GM23338 (cell line): ENCODE measurements at regions not wholly inside any gene's neighbourhood (a gene's known extent, or its start where the extent isn't known, plus 50 kb on each side); places are given as distances from the start of the nearest gene placed in this dataset.

Source experiments
- CREB1 ChIP-seq: fragments of 250-450 bp; sonication (Bioruptor Pico); IDR thresholded peaks from 2 replicates; pipeline ENCODE4 v1.5.0; 2020; ENCODE audit warnings: low read depth, mild to moderate bottlenecking, moderate library complexity
- ETS1 ChIP-seq: IDR thresholded peaks from 2 replicates; pipeline ENCODE4 v1.6.1; 2016; ENCODE audit warnings: antibody characterized with exemption
- EZH2 ChIP-seq: fragments of 200-600 bp; sonication (generic); IDR thresholded peaks from one replicate; pipeline ENCODE4 v1.8.0; 2017; ENCODE audit warnings: antibody characterized with exemption, mild to moderate bottlenecking, low read depth; ENCODE audit not compliant: unreplicated experiment
- EZH2phosphoT487 ChIP-seq: fragments of 200-600 bp; sonication (generic); IDR thresholded peaks from one replicate; pipeline ENCODE4 v1.8.1; 2018; ENCODE audit warnings: antibody characterized with exemption; ENCODE audit not compliant: unreplicated experiment
- JUNB ChIP-seq: IDR thresholded peaks from one replicate; pipeline ENCODE4 v1.6.1; 2016; ENCODE audit warnings: antibody characterized with exemption; ENCODE audit not compliant: unreplicated experiment
- NANOG ChIP-seq: IDR thresholded peaks from 2 replicates; pipeline ENCODE4 v1.6.1; 2016; ENCODE audit warnings: antibody characterized with exemption, borderline replicate concordance
- POLR2AphosphoS5 ChIP-seq: IDR thresholded peaks from 2 replicates; pipeline ENCODE4 v1.6.1; 2016; ENCODE audit warnings: antibody characterized with exemption, low read depth
- STAT1 ChIP-seq: IDR thresholded peaks from one replicate; pipeline ENCODE4 v1.6.1; 2016; ENCODE audit warnings: antibody characterized with exemption; ENCODE audit not compliant: unreplicated experiment
- ZNF114 ChIP-seq: fragments of 250-450 bp; sonication (Bioruptor Pico); IDR thresholded peaks from 2 replicates; pipeline ENCODE4 v1.5.0; 2020; ENCODE audit warnings: mild to moderate bottlenecking, moderate library complexity
- ZNF331 ChIP-seq: fragments of 250-450 bp; sonication (Bioruptor Pico); IDR thresholded peaks from 2 replicates; pipeline ENCODE4 v1.5.0; 2020; ENCODE audit warnings: low read depth, mild to moderate bottlenecking, moderate library complexity
- TF ChIP-seq, protein P1 (sequence below): fragments of 250-450 bp; sonication (Bioruptor Pico); IDR thresholded peaks from 2 replicates; pipeline ENCODE4 v1.5.0; 2020; ENCODE audit warnings: mild to moderate bottlenecking, moderate library complexity
- TF ChIP-seq, protein P2 (sequence below), 2 experiments: fragments of 200-600 bp in 1 of 2; sonication (generic) in 1 of 2; conservative IDR thresholded peaks; 2 replicates each; pipeline versions ENCODE4 v1.5.1 to v1.6.1; 2016 to 2017; ENCODE audit warnings: antibody characterized with exemption in 2 of 2, low read depth in 2 of 2, mild to moderate bottlenecking in 2 of 2, moderate library complexity in 1 of 2

GRCh38 chr11:76271068-76271467, 64.8 kb upstream of the WNT11 start (continued):
- TF ChIP-seq, protein P1, sequence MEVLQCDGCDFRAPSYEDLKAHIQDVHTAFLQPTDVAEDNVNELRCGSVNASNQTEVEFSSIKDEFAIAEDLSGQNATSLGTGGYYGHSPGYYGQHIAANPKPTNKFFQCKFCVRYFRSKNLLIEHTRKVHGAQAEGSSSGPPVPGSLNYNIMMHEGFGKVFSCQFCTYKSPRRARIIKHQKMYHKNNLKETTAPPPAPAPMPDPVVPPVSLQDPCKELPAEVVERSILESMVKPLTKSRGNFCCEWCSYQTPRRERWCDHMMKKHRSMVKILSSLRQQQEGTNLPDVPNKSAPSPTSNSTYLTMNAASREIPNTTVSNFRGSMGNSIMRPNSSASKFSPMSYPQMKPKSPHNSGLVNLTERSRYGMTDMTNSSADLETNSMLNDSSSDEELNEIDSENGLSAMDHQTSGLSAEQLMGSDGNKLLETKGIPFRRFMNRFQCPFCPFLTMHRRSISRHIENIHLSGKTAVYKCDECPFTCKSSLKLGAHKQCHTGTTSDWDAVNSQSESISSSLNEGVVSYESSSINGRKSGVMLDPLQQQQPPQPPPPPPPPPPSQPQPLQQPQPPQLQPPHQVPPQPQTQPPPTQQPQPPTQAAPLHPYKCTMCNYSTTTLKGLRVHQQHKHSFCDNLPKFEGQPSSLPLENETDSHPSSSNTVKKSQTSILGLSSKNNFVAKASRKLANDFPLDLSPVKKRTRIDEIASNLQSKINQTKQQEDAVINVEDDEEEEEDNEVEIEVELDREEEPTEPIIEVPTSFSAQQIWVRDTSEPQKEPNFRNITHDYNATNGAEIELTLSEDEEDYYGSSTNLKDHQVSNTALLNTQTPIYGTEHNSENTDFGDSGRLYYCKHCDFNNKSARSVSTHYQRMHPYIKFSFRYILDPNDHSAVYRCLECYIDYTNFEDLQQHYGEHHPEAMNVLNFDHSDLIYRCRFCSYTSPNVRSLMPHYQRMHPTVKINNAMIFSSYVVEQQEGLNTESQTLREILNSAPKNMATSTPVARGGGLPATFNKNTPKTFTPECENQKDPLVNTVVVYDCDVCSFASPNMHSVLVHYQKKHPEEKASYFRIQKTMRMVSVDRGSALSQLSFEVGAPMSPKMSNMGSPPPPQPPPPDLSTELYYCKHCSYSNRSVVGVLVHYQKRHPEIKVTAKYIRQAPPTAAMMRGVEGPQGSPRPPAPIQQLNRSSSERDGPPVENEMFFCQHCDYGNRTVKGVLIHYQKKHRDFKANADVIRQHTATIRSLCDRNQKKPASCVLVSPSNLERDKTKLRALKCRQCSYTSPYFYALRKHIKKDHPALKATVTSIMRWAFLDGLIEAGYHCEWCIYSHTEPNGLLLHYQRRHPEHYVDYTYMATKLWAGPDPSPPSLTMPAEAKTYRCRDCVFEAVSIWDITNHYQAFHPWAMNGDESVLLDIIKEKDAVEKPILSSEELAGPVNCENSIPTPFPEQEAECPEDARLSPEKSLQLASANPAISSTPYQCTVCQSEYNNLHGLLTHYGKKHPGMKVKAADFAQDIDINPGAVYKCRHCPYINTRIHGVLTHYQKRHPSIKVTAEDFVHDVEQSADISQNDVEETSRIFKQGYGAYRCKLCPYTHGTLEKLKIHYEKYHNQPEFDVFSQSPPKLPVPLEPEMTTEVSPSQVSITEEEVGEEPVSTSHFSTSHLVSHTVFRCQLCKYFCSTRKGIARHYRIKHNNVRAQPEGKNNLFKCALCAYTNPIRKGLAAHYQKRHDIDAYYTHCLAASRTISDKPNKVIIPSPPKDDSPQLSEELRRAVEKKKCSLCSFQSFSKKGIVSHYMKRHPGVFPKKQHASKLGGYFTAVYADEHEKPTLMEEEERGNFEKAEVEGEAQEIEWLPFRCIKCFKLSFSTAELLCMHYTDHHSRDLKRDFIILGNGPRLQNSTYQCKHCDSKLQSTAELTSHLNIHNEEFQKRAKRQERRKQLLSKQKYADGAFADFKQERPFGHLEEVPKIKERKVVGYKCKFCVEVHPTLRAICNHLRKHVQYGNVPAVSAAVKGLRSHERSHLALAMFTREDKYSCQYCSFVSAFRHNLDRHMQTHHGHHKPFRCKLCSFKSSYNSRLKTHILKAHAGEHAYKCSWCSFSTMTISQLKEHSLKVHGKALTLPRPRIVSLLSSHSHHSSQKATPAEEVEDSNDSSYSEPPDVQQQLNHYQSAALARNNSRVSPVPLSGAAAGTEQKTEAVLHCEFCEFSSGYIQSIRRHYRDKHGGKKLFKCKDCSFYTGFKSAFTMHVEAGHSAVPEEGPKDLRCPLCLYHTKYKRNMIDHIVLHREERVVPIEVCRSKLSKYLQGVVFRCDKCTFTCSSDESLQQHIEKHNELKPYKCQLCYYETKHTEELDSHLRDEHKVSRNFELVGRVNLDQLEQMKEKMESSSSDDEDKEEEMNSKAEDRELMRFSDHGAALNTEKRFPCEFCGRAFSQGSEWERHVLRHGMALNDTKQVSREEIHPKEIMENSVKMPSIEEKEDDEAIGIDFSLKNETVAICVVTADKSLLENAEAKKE (CRISPR knock-in tag): no peak
- TF ChIP-seq EZH2: no peak
- no peak for TF ChIP-seq CREB1 (CRISPR knock-in tag)
- TF ChIP-seq EZH2phosphoT487: no peak
- TF ChIP-seq, protein P2, sequence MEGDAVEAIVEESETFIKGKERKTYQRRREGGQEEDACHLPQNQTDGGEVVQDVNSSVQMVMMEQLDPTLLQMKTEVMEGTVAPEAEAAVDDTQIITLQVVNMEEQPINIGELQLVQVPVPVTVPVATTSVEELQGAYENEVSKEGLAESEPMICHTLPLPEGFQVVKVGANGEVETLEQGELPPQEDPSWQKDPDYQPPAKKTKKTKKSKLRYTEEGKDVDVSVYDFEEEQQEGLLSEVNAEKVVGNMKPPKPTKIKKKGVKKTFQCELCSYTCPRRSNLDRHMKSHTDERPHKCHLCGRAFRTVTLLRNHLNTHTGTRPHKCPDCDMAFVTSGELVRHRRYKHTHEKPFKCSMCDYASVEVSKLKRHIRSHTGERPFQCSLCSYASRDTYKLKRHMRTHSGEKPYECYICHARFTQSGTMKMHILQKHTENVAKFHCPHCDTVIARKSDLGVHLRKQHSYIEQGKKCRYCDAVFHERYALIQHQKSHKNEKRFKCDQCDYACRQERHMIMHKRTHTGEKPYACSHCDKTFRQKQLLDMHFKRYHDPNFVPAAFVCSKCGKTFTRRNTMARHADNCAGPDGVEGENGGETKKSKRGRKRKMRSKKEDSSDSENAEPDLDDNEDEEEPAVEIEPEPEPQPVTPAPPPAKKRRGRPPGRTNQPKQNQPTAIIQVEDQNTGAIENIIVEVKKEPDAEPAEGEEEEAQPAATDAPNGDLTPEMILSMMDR (conservative IDR thresholded peaks at IDR 0.05; ENCODE audit: low read depth in 2 of 2): no peak
- TF ChIP-seq ZNF331 (CRISPR knock-in tag): no peak
- no peak for TF ChIP-seq POLR2AphosphoS5
- no peak for TF ChIP-seq ETS1
- TF ChIP-seq STAT1: no peak
- TF ChIP-seq JUNB: no peak
- no peak for TF ChIP-seq ZNF114 (CRISPR knock-in tag)
- TF ChIP-seq NANOG: no peak
